WTC11 (cell line): ENCODE measurements at regions not wholly inside any gene's neighbourhood (a gene's known extent, or its start where the extent isn't known, plus 50 kb on each side); places are given as distances from the start of the nearest gene placed in this dataset.

Source experiments
- ATAC-seq: fragments of 200-7000 bp; cut with Tn5 transposase; 2 replicates; pipeline ENCODE4 v1.10.0; 2021; ENCODE audit warnings: mild to moderate bottlenecking, moderate library complexity
- CTCF ChIA-PET: fragments of 300-600 bp; sonication (Branson Sonifier 250); formaldehyde crosslinking; loops from one replicate; lab custom pipeline; 2021; ENCODE audit warnings: antibody characterized with exemption; lab: Charles Lee
- POLR2A ChIA-PET: fragments of 350-600 bp; sonication (Branson Sonifier 250); formaldehyde crosslinking; loops from one replicate; lab custom pipeline; 2021; ENCODE audit warnings: antibody characterized with exemption; lab: Charles Lee
- DNase-seq: peaks from one replicate; pipeline ENCODE4 v3.0.0; 2021; ENCODE audit warnings: low spot score
- H3K27ac Mint-ChIP-seq: 2 replicates; pipeline ENCODE4 v1.8.0; 2021; ENCODE audit warnings: mixed read lengths
- H3K27me3 Mint-ChIP-seq: 2 replicates; pipeline ENCODE4 v1.8.0; 2021; ENCODE audit warnings: low read depth, mild to moderate bottlenecking, moderate library complexity, mixed read lengths
- H3K36me3 Mint-ChIP-seq: 2 replicates; pipeline ENCODE4 v1.8.0; 2021; ENCODE audit warnings: mixed read lengths
- H3K4me1 Mint-ChIP-seq: 2 replicates; pipeline ENCODE4 v1.8.0; 2022; ENCODE audit warnings: mixed read lengths
- H3K4me3 Mint-ChIP-seq: 2 replicates; pipeline ENCODE4 v1.8.0; 2021; ENCODE audit warnings: mild to moderate bottlenecking, moderate library complexity, mixed read lengths
- H3K9me3 Mint-ChIP-seq: 2 replicates; pipeline ENCODE4 v1.8.0; 2021; ENCODE audit warnings: mixed read lengths
- CREB1 ChIP-seq: sonication (generic); formaldehyde crosslinking; IDR thresholded peaks from 2 replicates; pipeline ENCODE4 v1.8.0; 2023; ENCODE audit warnings: mild to moderate bottlenecking, missing genetic modification reagents
- JAZF1 ChIP-seq: fragments of 250-450 bp; sonication (Bioruptor Pico); IDR thresholded peaks from 2 replicates; pipeline ENCODE4 v1.9.0; 2021; ENCODE audit warnings: moderate library complexity, mild to moderate bottlenecking, inconsistent platforms
- NR2C2 ChIP-seq: sonication (generic); formaldehyde crosslinking; IDR thresholded peaks from 2 replicates; pipeline ENCODE4 v1.8.0; 2022; ENCODE audit warnings: mild to moderate bottlenecking, missing genetic modification reagents
- RORB ChIP-seq: fragments of 250-450 bp; sonication (Bioruptor Pico); IDR thresholded peaks from 2 replicates; pipeline ENCODE4 v1.9.0; 2021; ENCODE audit warnings: mild to moderate bottlenecking
- ZNF396 ChIP-seq: fragments of 250-450 bp; sonication (Bioruptor Pico); IDR thresholded peaks from 2 replicates; pipeline ENCODE4 v1.8.0; 2021; ENCODE audit warnings: mild to moderate bottlenecking, moderate library complexity, borderline replicate concordance
- ZNF416 ChIP-seq: fragments of 250-450 bp; sonication (Bioruptor Pico); IDR thresholded peaks from 2 replicates; pipeline ENCODE4 v1.9.0; 2021; ENCODE audit warnings: mild to moderate bottlenecking, inconsistent platforms
- TF ChIP-seq, protein P1 (sequence below): sonication (generic); formaldehyde crosslinking; IDR thresholded peaks from 2 replicates; pipeline ENCODE4 v1.8.1; 2022; ENCODE audit warnings: mild to moderate bottlenecking, moderate library complexity, missing genetic modification reagents
- TF ChIP-seq, protein P2 (sequence below): sonication (generic); formaldehyde crosslinking; IDR thresholded peaks from 2 replicates; pipeline ENCODE4 v1.8.0; 2022; ENCODE audit warnings: missing genetic modification reagents
- TF ChIP-seq, protein P3 (sequence below): sonication (generic); formaldehyde crosslinking; IDR thresholded peaks from 2 replicates; pipeline ENCODE4 v1.8.0; 2022; ENCODE audit warnings: mild to moderate bottlenecking, missing genetic modification reagents
- TF ChIP-seq, protein P4 (sequence below): fragments of 250-450 bp; sonication (Bioruptor Pico); conservative IDR thresholded peaks from 2 replicates; pipeline ENCODE4 v1.9.0; 2021; ENCODE audit warnings: mild to moderate bottlenecking
- TF ChIP-seq, protein P5 (sequence below): sonication (generic); formaldehyde crosslinking; IDR thresholded peaks from 2 replicates; pipeline ENCODE4 v1.8.0; 2023; ENCODE audit warnings: mild to moderate bottlenecking, missing genetic modification reagents
- TF ChIP-seq, protein P6 (sequence below): fragments of 250-450 bp; sonication (Bioruptor Pico); IDR thresholded peaks from 2 replicates; pipeline ENCODE4 v1.8.0; 2021; ENCODE audit warnings: mild to moderate bottlenecking
- TF ChIP-seq, protein P7 (sequence below): sonication (generic); formaldehyde crosslinking; IDR thresholded peaks from 2 replicates; pipeline ENCODE4 v1.8.1; 2023; ENCODE audit warnings: mild to moderate bottlenecking, missing genetic modification reagents

DNA sequence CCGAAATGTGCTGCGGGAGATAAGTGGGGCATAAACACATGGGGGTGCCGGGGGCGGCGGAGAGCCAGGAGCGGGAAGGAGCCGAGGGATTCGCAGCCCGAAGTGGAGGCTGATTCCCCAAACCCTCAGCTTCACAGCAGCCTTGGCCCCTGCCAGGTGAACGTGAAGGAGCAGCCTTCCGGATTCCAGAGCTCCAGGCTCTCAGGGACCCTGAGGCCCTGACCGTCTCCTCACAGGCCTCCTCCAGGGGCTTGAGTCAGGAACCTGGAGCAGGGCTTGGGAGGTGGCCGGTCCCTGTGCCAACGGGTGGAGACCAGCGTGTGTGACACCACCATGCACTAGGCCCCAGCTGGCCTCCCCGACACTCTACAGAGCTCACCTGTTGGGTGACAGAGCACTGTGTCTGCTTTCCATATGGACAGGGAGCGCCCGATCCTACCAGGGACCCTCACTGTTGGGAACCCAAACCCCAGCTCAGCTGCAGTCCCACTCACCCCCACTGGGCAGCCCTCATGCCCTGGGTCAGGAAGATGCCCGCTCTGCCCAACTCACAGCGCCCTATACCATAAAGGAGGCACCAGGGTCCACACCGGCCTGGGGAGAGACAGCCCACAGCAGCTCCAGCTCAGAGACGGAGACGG lies 117.6 kb upstream of the OTOS start (continued):
- TF ChIP-seq, protein P1, sequence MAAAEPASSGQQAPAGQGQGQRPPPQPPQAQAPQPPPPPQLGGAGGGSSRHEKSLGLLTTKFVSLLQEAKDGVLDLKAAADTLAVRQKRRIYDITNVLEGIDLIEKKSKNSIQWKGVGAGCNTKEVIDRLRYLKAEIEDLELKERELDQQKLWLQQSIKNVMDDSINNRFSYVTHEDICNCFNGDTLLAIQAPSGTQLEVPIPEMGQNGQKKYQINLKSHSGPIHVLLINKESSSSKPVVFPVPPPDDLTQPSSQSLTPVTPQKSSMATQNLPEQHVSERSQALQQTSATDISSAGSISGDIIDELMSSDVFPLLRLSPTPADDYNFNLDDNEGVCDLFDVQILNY, result no peak
- TF ChIP-seq, protein P2, sequence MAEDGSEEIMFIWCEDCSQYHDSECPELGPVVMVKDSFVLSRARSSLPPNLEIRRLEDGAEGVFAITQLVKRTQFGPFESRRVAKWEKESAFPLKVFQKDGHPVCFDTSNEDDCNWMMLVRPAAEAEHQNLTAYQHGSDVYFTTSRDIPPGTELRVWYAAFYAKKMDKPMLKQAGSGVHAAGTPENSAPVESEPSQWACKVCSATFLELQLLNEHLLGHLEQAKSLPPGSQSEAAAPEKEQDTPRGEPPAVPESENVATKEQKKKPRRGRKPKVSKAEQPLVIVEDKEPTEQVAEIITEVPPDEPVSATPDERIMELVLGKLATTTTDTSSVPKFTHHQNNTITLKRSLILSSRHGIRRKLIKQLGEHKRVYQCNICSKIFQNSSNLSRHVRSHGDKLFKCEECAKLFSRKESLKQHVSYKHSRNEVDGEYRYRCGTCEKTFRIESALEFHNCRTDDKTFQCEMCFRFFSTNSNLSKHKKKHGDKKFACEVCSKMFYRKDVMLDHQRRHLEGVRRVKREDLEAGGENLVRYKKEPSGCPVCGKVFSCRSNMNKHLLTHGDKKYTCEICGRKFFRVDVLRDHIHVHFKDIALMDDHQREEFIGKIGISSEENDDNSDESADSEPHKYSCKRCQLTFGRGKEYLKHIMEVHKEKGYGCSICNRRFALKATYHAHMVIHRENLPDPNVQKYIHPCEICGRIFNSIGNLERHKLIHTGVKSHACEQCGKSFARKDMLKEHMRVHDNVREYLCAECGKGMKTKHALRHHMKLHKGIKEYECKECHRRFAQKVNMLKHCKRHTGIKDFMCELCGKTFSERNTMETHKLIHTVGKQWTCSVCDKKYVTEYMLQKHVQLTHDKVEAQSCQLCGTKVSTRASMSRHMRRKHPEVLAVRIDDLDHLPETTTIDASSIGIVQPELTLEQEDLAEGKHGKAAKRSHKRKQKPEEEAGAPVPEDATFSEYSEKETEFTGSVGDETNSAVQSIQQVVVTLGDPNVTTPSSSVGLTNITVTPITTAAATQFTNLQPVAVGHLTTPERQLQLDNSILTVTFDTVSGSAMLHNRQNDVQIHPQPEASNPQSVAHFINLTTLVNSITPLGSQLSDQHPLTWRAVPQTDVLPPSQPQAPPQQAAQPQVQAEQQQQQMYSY, result no peak
- TF ChIP-seq, protein P3, sequence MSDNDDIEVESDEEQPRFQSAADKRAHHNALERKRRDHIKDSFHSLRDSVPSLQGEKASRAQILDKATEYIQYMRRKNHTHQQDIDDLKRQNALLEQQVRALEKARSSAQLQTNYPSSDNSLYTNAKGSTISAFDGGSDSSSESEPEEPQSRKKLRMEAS, result no peak
- TF ChIP-seq, protein P4, sequence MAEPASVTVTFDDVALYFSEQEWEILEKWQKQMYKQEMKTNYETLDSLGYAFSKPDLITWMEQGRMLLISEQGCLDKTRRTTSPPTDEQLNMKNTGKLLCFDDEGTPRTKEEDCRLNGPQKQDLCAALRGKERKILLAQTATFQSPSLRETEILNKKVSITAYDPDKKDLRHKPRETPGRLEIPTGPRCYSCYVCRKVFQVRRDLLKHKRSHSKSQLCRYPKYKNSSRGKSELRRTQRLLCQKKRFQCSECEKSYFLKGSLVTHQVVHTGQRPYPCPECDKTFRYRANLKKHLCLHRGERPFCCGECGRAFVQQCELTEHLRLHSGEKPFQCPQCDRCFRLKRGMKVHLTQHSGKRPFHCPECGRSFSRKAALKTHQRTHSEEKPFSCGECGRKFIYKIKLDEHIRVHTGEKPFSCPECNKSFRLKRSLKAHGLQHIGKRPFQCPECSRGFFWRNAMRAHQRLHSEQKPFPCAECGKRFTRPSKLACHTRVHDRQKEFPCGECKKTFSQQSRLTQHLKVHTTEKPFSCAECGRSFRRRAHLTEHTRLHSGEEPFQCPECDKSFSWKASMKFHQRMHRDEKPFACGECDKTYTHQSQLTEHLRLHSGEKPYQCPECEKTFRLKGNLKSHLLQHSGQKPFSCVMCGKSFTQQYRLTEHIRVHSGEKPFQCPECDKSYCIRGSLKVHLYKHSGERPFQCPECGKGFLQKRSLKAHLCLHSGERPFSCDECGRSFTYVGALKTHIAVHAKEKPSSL (CRISPR knock-in tag), result no peak
- TF ChIP-seq, protein P5, sequence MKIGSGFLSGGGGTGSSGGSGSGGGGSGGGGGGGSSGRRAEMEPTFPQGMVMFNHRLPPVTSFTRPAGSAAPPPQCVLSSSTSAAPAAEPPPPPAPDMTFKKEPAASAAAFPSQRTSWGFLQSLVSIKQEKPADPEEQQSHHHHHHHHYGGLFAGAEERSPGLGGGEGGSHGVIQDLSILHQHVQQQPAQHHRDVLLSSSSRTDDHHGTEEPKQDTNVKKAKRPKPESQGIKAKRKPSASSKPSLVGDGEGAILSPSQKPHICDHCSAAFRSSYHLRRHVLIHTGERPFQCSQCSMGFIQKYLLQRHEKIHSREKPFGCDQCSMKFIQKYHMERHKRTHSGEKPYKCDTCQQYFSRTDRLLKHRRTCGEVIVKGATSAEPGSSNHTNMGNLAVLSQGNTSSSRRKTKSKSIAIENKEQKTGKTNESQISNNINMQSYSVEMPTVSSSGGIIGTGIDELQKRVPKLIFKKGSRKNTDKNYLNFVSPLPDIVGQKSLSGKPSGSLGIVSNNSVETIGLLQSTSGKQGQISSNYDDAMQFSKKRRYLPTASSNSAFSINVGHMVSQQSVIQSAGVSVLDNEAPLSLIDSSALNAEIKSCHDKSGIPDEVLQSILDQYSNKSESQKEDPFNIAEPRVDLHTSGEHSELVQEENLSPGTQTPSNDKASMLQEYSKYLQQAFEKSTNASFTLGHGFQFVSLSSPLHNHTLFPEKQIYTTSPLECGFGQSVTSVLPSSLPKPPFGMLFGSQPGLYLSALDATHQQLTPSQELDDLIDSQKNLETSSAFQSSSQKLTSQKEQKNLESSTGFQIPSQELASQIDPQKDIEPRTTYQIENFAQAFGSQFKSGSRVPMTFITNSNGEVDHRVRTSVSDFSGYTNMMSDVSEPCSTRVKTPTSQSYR (CRISPR knock-in tag), result no peak

DNA sequence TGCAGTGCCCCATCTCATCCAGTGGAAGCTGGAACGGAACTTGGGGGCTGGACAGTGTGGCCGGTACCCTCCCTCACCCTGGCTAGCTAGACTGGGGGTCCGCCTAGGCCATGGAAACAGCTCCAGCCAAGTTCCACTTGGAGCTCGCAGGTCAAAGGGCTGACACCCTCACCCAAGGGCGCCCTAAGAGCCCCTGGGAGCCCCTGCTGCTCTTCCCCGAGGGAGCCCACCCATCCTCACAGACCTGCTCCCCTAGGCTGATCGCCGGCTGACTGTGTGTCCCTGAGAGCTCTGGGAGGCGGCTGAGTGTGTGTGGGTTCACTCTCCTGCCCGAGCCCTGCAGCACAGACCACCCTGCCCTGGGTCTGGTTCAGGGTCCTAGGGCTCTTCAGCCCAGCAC lies 118.2 kb upstream of the OTOS start:
- no peak for TF ChIP-seq ZNF396
- no peak for TF ChIP-seq ZNF416
- TF ChIP-seq, all 79 proteins: peak for 0
- ChIA-PET CTCF (interaction anchor here (1.9 kb wide), 1 partner anchor 25 kb away, joined by 5 read pairs; no protein-coding TSS in a partner anchor), POLR2A (interaction anchor here (0.6 kb wide), 1 partner anchor 48 kb away, joined by 3 read pairs; no protein-coding TSS in a partner anchor)
- no peak for ATAC-seq
- DNase-seq, result no peak
- Mint-ChIP-seq H3K9me3 (peaks cover 39% of the 10 kb centered on the region), H3K27ac (no peak overlapping the region), H3K27me3 (peaks cover 14% of the 10 kb centered on the region), H3K4me3 (no peak overlapping the region), H3K36me3 (peaks cover 27% of the 10 kb centered on the region), H3K4me1 (peaks cover 8% of the 10 kb centered on the region)

DNA sequence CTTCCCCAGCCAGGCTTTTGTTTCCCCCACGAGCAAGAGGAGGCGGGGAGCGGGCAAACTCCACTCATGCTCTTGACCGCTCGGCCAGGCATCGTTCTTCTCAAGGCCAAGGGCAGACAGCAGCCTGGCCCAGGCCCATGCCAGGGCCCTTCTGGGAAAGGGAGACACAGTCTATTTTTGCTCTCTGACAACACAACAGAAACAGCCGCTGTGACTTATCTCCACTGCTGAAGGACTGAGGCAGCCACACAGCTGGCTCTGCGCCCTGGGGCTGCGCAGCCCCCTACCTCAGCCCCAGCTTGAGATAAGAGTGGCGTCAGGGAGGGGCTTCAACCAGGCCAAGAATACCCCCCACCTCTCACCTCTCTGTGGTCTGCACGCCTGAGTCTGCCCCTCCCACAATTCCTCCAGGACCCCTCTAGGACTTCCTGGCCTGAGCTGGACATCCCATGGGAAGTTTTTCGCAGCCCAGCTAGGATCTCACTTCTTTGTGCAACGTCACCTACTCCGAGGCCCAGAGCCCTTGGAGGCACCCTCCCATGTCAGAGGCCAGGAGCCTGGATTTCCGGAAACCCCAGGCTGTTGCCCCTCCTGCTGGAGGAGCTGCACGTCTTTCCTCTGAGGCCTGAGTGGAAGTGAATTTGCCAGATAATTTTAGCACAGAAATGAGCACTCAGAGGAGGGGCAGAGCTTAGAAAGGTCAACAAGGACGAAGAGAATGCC lies 118.9 kb upstream of the OTOS start:
- ChIA-PET POLR2A (interaction anchor here (0.6 kb wide), 1 partner anchor 47 kb away, joined by 3 read pairs; no protein-coding TSS in a partner anchor), CTCF (interaction anchor here (1.9 kb wide), 1 partner anchor 26 kb away, joined by 5 read pairs; no protein-coding TSS in a partner anchor)
- no peak overlapping the region for H3K27ac Mint-ChIP-seq
- H3K4me1 Mint-ChIP-seq, result peaks cover 8% of the 10 kb centered on the region
- peaks cover 46% of the 10 kb centered on the region for H3K9me3 Mint-ChIP-seq
- no peak for DNase-seq
- peaks cover 32% of the 10 kb centered on the region for H3K36me3 Mint-ChIP-seq
- peaks cover 18% of the 10 kb centered on the region for H3K27me3 Mint-ChIP-seq
- no peak overlapping the region for H3K4me3 Mint-ChIP-seq
- no peak for ATAC-seq
- TF ChIP-seq, protein P6, sequence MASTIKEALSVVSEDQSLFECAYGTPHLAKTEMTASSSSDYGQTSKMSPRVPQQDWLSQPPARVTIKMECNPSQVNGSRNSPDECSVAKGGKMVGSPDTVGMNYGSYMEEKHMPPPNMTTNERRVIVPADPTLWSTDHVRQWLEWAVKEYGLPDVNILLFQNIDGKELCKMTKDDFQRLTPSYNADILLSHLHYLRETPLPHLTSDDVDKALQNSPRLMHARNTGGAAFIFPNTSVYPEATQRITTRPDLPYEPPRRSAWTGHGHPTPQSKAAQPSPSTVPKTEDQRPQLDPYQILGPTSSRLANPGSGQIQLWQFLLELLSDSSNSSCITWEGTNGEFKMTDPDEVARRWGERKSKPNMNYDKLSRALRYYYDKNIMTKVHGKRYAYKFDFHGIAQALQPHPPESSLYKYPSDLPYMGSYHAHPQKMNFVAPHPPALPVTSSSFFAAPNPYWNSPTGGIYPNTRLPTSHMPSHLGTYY (CRISPR knock-in tag), result no peak
- TF ChIP-seq NR2C2 (no peak), CREB1 (no peak), RORB (CRISPR knock-in tag) (no peak), JAZF1 (CRISPR knock-in tag) (no peak)
- TF ChIP-seq, protein P2, result no peak
- TF ChIP-seq, protein P7, sequence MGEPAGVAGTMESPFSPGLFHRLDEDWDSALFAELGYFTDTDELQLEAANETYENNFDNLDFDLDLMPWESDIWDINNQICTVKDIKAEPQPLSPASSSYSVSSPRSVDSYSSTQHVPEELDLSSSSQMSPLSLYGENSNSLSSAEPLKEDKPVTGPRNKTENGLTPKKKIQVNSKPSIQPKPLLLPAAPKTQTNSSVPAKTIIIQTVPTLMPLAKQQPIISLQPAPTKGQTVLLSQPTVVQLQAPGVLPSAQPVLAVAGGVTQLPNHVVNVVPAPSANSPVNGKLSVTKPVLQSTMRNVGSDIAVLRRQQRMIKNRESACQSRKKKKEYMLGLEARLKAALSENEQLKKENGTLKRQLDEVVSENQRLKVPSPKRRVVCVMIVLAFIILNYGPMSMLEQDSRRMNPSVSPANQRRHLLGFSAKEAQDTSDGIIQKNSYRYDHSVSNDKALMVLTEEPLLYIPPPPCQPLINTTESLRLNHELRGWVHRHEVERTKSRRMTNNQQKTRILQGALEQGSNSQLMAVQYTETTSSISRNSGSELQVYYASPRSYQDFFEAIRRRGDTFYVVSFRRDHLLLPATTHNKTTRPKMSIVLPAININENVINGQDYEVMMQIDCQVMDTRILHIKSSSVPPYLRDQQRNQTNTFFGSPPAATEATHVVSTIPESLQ (CRISPR knock-in tag), result no peak
